ENCODE measurements at regions not wholly inside any gene's neighbourhood (a gene's known extent, or its start where the extent isn't known, plus 50 kb on each side); places are given as distances from the start of the nearest gene placed in this dataset.
"Not testable (repeated sequence)": the region's sequence is repeated elsewhere in the genome, so short reads cannot be mapped to it uniquely, and the experiment has no call there.

DNA sequence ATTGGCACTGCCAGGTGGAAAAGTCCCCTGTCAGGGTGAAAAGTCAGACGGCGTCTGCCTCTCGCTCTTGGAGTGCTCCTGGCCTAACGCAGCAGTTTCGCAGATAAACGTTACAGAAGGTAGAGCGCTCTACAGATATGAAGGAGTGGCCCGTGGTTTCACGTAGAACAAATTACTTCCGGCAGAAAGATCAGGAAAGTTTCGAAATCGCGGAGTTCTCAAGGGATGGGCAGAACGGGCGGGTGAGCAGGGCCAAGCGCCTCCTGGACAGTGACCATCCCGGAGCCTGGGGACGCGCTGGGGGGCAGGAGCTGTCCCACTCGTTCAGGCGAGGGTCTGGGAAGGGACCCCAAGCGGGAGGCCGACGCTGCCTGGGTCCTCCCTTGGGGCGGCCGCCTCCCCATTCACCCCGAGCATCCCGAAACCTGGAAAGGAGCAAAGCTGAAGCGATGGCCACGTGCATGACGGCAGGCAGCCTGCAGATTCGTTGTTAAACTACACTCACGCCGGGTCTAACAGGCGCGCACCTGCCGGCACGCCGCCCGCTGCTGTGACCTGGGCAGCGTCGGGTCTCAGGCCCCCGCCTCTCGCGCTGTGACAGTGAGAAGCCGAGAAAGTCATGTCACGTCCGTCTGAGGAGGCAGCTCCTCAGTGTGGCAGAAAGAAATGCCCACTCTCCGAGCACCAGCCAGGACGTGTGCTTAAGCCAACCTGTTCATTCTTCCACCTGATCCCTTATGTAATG is 122.9 kb upstream of the SALL3 start:
- DNase-seq, result no peak

DNA sequence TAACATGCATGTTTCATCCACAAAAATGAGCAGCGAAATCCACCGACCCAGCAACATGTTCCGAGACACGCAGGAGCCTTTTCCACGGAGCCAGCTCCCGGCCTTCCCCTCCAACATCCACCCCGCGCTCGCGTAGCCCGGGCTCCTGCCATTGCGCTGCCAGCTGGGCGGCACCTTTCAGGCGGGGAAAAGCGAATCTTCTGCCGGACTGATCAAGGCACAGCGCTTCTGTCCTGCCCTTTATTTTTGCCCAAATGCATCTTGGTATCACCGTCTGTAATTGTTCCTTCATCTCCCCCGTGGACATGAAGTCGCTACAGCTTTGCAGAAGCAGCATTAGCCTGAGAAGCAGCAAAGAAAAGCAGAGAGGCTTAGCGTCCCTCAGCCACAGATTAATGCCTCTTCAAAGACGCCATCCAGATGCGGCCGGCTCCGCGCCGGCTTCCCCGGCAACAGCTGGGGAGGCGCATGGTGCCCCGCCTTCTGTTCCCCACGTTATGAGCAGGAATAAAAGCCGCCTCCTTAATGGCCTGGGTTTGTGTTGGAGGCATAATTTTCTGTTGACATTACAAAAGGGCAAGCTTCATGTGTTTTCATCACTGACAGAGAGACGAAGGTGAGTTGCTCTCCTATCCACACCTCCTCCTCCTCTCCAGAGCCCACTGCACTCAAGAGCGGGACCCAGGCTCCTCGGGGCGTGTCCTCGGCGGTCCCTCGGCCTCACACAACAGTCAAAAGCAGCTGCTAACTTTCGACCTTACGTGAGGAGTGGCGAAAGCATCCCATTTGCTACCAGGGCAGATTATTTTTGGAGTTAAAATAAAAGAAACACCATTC is 122.1 kb upstream of the SALL3 start:
- DNase-seq, result no peak

DNA sequence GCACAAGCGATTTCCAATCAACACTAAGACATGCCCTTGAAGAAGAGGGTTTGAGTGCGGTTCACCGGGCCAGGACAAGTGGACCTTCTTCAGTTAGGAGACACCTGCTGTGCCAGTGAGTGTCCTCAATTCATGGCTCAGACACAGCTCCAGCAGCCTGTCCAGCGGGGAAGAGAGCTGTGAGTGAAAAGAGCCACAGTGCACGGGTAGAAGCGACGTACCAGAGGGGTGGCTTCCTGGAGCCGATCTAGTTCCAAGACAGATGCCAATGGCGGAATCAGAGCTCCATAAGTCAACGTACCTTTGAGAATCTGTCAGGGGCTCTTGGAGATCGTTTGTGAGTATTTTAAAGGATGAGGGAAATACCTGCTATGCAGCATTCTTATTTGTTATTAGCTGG is 119.9 kb upstream of the SALL3 start:
- DNase-seq, result no peak

DNA sequence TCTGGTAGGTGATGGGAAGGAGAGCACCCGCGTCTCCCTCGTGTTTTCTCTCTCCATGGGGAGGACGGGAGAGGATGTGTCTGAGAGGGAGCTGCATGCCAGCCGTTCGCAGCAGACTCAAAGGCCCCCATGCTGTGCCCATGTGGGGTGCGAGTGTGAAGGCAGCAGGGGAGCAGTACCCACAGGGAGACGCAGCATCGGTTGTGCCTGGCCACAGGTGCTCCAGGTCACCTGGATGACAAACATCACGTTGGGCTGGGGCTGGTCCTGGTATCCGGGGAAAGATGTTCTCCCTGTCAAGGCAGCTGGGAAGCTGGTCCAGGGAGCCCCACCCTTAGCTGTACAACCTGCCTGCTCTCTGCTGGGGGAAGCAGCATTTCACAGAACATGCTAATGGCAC is 119.5 kb upstream of the SALL3 start:
- no peak for DNase-seq

DNA sequence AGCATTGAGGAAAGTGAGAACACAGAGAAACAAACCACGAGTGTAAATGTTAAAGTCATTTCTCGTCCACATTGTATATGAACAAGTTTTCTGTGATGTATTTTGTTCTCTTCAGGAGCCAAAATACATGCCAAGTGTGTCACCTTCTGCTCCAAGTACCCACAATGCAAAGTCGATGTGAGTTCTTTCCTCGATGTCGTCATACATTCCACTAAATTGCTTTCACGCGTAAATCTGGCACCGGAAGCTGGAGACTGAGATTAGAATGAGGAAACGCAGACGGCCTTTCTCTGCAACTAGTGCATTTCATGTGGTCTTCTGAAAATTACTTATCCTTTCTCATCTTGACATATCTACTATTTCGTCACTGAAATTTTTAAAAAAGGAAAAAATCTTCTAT is 118.5 kb upstream of the SALL3 start:
- no peak for DNase-seq

DNA sequence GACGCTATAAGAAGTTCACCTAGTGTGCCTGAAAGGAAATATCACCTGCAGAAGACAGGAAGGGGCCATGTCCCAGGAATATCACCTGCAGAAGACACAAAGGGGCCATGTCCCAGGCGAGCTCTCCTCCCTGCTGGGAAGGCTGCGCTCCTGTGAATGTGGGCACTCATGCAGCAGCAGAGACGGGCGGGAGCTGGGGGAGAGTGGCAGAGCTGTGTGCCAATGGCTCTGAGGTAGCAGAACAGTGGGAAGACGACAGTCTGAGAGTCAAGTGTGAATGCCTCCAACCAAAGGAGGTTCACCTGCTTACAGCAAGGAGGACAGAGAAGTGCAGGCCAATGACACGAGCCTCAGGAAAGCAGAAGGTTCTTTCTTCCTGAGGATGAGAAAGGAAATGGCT is 117.9 kb upstream of the SALL3 start:
- DNase-seq, result no peak

DNA sequence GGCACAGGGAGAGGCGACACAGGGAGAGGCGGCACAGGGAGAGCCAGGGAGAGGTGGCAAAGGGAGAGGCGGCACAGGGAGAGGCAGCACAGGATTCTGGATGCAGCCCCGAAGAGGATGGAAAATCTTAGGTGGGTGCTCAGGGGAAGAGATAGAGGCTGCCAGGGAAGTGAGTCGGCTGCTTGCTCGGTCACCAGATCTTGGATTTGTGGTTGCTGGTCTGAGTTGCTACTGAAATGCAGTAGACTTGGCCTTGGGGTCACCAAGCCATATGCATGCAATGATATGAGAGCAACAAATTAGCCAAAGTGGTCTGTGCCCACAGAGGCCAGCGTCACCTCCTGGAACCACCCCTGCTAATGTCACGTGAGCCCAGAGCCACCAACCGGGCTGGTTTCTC is 117.2 kb upstream of the SALL3 start:
- no peak for DNase-seq

DNA sequence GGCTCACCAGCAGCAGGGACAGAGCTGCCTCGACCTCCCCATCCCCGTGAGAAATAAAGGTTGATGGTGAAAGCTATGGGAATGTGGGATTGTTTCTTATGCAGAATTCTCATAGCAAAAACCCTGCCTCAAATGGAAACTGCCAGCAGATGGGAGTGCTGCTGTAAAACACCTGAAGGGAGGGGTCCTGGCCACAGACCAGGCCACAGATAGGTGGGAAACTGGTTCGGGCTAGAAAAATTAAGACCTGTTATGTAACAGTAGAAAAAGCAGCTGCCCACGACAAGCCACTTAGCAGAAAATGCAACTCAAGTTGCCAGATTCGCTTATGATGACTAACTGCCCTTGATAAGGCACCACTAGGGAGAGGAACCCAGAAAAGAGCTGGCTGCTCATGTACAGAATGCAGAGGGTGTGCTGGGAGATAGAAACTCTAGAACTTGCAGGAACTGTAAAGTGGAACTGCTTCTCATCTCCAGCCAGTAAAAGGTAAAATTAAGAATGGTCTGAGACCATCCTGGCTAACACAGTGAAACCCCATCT is 114.5 kb upstream of the SALL3 start:
- DNase-seq, result no peak

DNA sequence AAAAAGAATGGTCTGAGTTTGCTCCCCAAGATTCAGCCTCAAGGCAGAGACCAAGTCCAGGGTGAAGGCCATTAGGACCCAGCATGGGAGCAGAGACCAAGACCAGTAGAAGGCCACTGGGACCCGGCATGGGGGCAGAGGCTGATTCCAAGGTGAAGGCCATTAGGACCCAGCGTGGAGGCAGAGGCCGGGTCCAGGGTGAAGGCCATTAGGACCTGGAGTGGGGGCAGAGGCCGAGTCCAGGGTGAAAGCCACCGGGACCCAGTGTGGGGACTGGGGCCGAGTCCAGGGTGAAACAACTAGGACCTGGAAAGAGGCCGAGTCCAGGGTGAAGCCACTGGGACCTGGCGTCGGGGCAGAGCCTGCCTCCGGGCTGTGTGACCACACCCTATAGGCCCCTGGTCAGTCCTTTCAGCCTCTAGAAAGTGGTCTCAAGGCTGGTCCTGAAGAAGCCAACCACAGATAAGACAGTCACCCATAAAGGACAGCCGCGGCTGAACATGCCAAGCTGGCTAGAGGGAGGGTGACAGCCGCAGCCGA is 113.8 kb upstream of the SALL3 start:
- DNase-seq, result no peak

DNA sequence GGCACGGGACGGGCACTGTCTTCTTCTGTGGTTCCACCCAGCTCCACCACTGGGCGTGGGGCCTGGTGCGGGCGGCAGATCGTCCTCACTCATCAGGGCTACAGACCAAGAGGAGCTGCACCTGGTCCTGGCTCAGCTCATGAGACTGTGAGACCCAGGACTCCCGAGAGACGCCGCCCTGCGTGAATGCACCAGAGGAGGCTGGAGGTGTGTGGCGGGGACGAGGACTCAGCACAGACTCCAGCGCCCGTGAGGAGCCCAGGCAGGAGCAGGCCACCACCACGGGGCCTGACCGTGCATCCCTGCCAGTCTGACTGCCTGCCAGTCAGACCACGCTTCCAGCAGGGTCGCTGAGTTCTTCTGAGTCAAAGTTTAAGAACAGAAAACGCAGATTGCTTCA is 112.5 kb upstream of the SALL3 start:
- DNase-seq, result no peak

DNA sequence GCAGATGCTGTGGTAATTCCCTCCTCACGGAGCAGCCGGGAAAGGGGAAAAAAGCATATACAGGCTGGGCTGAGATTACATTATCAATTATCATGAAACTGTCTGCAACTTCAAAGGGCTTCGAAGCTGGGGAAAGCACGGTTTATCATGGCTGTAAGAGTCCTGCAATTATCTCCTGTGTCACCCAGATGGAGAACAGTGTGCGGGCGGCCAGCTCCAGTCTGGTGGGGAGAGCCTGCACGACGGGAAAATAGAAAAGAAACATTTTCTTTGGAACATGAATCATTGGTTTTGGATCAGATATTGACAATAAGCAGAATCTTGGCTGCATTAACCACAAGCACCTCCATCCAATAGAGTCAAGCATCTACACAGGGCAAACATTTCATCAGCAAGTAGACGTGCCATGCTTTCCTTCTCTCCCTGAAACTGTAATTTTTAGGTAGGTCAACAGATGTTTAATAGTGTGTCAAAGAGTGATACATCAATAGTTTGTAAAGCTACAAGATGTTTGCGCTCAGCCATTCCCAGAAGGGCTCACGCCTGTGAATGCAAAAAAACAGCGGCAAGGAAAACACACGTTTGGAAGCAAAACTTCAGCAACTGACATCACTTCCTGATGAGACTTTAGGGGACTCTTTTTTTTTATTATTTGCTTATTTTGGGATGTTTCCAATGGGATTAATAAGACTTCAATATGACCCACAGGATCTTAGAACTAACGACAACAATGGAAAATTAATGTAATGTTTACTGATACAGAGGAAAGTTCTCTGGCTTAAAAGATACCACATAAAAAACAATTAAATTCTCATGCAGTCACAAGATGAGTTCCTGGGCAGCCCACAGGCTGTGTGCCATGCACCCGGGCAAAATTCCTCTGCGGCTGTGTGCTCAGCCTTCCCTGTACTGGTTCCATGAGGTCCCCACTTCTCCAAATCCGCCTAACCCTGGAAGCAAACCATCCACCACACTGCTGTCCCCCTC is 111.0 kb upstream of the SALL3 start:
- DNase-seq, result no peak

DNA sequence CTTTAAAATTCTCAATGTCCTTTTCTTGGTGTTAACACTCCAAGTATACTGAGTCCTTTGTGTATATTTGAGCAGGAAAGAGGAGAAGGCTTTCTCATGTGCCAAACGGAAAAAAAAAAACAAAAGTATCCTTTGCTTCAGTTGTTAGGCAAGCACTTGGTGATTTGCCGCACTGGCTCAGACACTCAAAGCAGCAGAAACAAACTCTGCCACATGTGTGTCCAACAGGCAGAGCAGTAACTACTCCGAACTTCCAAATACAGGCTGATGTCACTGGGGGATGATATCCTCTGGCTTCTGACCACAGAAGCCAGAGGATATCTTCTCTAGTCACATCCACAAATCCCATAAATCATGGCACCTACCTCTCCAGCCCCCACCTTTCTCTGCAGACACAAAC is 108.0 kb upstream of the SALL3 start:
- DNase-seq, result no peak

DNA sequence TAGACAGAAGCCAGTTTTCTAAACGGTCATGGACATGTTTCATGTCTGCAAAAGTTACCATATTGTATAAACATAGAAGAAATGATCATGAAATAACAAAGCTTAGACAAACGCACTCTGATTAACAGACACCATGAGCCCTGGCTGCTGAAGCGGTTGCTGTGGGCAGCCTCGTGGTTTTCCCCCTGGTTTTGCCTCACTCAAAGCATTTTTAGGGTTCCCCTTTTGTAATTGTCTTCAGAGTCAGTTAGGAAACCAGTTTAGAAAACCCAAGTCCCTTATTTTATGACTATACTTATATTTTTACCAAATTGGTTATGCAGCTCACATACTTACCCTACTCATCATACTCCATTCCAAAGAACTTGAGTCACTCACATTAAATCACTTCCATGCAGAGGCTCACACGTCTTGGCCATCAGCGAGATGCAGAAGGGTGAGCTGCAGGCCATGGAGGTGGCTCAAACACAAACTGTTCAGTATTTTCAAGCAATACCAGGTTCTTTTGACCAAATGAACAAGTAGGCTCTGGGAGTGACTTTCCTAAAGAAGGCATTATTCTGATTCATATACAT is 105.6 kb upstream of the SALL3 start:
- no peak for DNase-seq

DNA sequence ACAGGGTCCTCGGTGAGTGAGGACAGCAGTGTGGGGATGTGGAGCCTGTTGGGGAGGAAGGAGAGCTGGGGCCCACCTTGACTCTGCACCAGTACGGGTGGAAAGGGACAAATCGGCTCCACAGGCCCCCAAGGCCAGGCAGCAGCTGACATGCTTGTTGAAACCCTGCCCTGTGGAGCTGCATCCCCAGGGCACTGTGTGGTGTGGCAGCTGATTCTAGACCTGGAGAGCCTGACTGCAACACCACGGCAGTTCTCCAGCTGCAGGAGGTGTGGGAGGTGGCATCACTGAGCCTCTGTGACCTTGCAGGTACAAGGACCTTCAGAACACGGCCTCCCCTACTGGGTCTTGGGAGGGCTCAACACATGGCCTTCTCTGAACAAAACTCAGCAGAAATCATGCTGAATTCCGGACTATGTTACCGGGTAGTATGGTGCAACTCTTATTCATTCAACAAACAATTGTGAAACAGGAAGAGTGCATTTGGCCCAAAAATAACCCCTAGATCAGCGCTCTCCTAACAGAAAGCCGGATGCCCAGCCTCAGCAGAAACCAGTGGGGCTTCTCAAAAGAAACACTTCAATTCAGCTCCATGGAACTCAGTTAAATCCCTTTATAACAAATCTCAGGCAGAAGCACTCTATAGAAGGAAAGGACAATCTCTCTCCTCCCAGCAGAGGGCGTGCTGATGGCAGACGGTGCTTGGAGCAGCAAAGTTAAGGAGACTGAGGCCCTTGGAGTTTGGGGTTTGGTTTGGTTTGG is 104.4 kb upstream of the SALL3 start:
- peak; percentile 17 for DNase-seq

DNA sequence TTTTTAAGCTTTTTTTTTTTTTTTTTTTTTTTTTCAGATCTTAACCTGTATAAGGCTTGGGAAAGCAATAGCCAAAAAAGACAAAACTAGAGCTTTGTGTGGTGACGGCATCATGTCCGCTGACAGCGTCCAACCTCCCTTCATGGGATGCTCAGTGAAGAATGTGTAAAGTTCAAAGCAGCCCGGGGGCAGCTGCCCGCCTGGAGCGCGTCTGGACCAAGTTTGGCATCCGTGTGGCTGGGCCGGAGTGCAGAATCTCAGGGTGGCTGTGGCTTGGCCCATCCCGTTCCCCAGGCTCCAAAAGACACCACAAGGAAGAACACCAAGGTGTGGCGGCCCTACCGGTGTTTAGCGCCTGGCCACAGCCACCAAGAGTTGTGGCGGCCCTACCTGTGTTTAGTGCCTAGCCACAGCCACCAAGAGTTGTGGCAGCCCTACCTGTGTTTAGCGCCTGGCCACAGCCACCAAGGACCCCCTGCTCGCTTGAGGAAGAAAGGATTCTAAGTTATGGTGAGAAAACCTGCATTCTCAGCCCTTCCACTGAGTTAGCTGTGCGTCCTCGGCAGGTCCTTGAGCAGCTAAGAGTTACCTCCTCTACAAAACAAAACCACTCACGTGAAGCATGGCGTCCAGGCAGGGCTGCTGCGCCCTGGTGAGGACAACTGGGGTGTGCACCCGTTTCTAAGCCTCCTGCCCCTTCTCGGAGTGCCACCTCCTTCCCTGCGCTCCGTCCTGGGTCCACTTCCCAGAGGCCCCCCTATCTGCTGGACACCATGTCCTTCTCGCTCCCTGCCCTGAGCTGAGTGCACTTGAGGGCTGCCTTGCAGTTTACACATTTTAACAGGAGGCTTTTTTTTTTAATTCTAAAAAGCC is 103.6 kb upstream of the SALL3 start:
- no peak for DNase-seq

DNA sequence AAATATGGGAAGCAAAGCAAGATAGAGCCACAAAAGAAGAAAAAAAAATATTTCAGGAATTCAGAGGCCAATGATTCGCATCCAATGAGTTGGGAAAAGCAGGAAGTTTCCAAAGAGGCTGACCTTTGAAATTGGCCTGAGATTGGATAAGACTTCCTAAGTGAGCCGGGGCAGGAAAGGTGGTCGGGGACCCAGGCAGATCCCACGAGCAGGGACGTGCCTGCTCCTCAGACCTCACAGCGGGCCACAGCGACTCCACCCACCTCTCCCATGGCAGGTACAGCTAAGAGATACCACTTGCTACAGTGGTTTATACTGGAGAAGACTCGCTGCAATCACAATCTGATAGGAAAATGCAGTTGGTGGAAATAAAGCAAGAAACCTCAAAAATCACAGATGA is 102.8 kb upstream of the SALL3 start:
- no peak for DNase-seq

DNA sequence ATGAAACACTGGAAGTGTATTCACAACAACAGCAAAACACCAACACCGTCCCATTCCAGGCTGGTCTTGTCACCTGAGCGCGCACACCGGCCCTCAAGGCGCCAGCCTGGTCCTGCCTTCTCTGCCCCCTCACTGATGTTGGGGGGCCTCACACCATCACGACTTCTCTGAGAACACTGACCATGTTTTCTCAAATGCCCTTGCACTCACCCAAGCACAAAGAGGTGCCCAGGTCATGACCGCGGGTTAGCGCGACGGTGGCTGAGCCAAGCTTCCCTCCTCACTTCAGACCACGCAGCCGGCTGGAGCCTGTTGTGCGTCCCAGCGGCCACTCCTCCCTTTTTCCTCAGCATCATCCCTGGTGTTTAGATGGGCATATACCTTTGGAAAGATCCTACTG is 101.3 kb upstream of the SALL3 start:
- DNase-seq, result no peak

DNA sequence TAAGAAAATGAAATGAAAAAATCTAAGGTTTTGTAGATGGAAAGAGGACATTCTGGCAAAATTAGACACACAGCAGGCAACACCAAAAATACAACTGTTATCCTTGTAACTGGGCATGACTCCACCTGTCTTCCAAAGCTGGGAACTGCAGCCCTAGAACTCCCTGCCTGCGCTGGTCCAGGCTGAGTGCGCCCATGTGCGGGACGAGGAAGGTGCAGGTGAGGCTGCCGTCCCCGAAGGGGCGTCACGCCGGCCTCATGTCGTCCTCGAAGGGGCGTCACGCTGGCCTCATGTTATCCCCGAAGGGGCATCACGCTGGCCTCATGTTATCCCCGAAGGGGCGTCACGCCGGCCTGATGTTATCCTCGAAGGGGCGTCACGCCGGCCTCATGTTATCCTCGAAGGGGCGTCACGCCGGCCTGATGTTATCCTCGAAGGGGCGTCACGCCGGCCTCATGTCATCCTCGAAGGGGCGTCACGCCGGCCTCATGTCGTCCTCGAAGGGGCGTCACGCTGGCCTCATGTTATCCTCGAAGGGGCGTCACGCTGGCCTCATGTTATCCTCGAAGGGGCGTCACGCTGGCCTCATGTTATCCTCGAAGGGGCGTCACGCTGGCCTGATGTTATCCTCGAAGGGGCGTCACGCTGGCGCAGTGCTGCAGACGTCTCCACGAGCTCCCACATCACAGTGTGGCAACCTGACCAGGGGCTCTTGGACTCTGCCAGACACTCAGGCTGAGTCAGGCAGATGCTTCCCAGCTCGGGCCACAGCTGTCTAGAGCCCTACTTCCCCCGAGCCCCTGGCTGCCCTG is 100.3 kb upstream of the SALL3 start:
- DNase-seq, result not testable (repeated sequence)

DNA sequence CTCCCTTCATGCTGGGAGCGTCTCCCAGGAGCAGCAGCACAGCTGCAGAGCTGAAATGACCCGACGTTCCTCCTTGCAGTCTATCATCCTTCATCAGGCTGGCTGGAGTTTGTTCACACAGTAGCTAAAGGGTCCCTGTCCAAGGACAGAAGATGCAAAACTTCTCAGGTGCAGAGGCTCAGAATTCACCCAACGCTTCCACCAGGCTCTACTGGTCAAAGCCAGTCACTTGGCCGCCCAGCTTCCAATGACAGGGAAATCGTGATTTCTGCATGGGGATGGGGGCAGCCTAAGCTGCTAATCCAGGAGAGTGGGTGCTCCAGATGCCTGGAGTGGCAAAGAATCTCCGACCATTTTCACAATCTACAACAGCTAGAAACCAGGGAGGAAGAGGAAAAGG is 97.0 kb upstream of the SALL3 start:
- no peak for DNase-seq

DNA sequence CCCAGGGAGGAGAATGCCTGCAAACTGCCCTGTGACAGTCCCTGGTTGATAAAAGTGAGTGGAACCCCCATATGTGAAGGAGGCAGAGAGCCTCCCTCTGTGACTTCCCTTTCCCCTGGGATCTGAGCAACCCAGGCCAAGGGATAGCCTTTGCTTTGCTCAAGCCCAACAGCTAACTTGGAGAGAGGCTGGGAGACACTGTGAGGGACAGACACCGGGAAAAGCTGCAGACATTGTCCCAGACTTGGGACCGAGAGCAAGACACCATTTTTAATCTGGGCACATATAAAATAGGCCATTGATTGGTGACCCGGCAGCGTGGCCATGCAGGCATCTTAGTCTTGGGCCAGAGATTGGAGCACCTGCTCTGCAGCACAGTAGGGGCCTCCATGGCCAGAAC is 96.1 kb upstream of the SALL3 start:
- DNase-seq, result no peak

Measured in stimulated activated CD4-positive, alpha-beta T cell treated with anti-CD3 and anti-CD28 coated beads, Interleukin-4, amount 100 ng/mL, for 1 hour (primary cell).